ENCODE measurements at regions not wholly inside any gene's neighbourhood (a gene's known extent, or its start where the extent isn't known, plus 50 kb on each side); places are given as distances from the start of the nearest gene placed in this dataset.

GRCh38 chr3:157953565-157953964 lies 152.7 kb downstream of the SHOX2 start:
- TF ChIP-seq, protein P1, sequence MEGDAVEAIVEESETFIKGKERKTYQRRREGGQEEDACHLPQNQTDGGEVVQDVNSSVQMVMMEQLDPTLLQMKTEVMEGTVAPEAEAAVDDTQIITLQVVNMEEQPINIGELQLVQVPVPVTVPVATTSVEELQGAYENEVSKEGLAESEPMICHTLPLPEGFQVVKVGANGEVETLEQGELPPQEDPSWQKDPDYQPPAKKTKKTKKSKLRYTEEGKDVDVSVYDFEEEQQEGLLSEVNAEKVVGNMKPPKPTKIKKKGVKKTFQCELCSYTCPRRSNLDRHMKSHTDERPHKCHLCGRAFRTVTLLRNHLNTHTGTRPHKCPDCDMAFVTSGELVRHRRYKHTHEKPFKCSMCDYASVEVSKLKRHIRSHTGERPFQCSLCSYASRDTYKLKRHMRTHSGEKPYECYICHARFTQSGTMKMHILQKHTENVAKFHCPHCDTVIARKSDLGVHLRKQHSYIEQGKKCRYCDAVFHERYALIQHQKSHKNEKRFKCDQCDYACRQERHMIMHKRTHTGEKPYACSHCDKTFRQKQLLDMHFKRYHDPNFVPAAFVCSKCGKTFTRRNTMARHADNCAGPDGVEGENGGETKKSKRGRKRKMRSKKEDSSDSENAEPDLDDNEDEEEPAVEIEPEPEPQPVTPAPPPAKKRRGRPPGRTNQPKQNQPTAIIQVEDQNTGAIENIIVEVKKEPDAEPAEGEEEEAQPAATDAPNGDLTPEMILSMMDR (IDR thresholded peaks at IDR 0.05), result no peak
- no peak for TF ChIP-seq POLR2A (IDR thresholded peaks at IDR 0.05)
